ENCODE measurements at regions not wholly inside any gene's neighbourhood (a gene's known extent, or its start where the extent isn't known, plus 50 kb on each side); places are given as distances from the start of the nearest gene placed in this dataset.
"Not testable (repeated sequence)": the region's sequence is repeated elsewhere in the genome, so short reads cannot be mapped to it uniquely, and the experiment has no call there.

GRCh38 chr3:80727561-80727960 is 959.8 kb upstream of the ROBO1 start:
- TF ChIP-seq, protein P1, sequence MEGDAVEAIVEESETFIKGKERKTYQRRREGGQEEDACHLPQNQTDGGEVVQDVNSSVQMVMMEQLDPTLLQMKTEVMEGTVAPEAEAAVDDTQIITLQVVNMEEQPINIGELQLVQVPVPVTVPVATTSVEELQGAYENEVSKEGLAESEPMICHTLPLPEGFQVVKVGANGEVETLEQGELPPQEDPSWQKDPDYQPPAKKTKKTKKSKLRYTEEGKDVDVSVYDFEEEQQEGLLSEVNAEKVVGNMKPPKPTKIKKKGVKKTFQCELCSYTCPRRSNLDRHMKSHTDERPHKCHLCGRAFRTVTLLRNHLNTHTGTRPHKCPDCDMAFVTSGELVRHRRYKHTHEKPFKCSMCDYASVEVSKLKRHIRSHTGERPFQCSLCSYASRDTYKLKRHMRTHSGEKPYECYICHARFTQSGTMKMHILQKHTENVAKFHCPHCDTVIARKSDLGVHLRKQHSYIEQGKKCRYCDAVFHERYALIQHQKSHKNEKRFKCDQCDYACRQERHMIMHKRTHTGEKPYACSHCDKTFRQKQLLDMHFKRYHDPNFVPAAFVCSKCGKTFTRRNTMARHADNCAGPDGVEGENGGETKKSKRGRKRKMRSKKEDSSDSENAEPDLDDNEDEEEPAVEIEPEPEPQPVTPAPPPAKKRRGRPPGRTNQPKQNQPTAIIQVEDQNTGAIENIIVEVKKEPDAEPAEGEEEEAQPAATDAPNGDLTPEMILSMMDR (IDR thresholded peaks at IDR 0.05), result not testable (repeated sequence)
- not testable (repeated sequence) for TF ChIP-seq POLR2A (IDR thresholded peaks at IDR 0.05)

All from esophagus squamous epithelium (tissue), 4 donors.